DOHH2 (cell line): ENCODE measurements at regions not wholly inside any gene's neighbourhood (a gene's known extent, or its start where the extent isn't known, plus 50 kb on each side); places are given as distances from the start of the nearest gene placed in this dataset.

Experiments
- H3F3A ChIP-seq: fragments of 200-600 bp; sonication (generic), shearing (Covaris generic); 2 replicates; pipeline ENCODE4 v1.6.0; 2016; ENCODE audit warnings: antibody characterized with exemption, mild to moderate bottlenecking; ENCODE audit not compliant: control insufficient read depth, insufficient read depth
- H3K27ac ChIP-seq: fragments of 200-600 bp; sonication (generic); 2 replicates; pipeline ENCODE4 v1.5.1; 2014; ENCODE audit warnings: low read depth, mild to moderate bottlenecking, low read length, moderate library complexity
- H3K27me3 ChIP-seq: fragments of 200-600 bp; sonication (generic); 2 replicates; pipeline ENCODE4 v1.6.1; 2014; ENCODE audit warnings: mild to moderate bottlenecking, low read length, mixed read lengths; ENCODE audit not compliant: control insufficient read depth
- H3K36me3 ChIP-seq: fragments of 200-600 bp; sonication (generic); 2 replicates; pipeline ENCODE4 v1.6.1; 2014; ENCODE audit warnings: mild to moderate bottlenecking, low read length, moderate library complexity, mixed read lengths; ENCODE audit not compliant: control insufficient read depth
- H3K4me1 ChIP-seq: fragments of 200-600 bp; sonication (generic); 2 replicates; pipeline ENCODE4 v1.6.1; 2014; ENCODE audit warnings: mild to moderate bottlenecking, low read length, mixed read lengths; ENCODE audit not compliant: control insufficient read depth
- H3K4me2 ChIP-seq: fragments of 200-600 bp; sonication (generic); 2 replicates; pipeline ENCODE4 v1.6.0; 2014; ENCODE audit warnings: mild to moderate bottlenecking, low read length, moderate library complexity
- H3K4me3 ChIP-seq: fragments of 200-600 bp; sonication (generic); 2 replicates; pipeline ENCODE4 v1.5.1; 2014; ENCODE audit warnings: mild to moderate bottlenecking, low read length, mixed read lengths
- H3K79me2 ChIP-seq: fragments of 200-600 bp; sonication (generic); 2 replicates; pipeline ENCODE4 v1.6.1; 2014; ENCODE audit warnings: mild to moderate bottlenecking, low read length, mixed read lengths; ENCODE audit not compliant: control insufficient read depth
- H3K9me2 ChIP-seq: fragments of 200-600 bp; sonication (generic); replicated peaks from 2 replicates; pipeline ENCODE4 v1.6.1; 2014; ENCODE audit warnings: mild to moderate bottlenecking, low read length, mixed read lengths; ENCODE audit not compliant: control insufficient read depth
- H3K9me3 ChIP-seq: fragments of 200-600 bp; sonication (generic); 2 replicates; pipeline ENCODE4 v1.6.1; 2014; ENCODE audit warnings: antibody characterized with exemption, low read length, mixed read lengths; ENCODE audit not compliant: control insufficient read depth, insufficient read depth
- H4K20me1 ChIP-seq: fragments of 200-600 bp; sonication (generic); 2 replicates; pipeline ENCODE4 v1.6.0; 2014; ENCODE audit warnings: low read depth, mild to moderate bottlenecking, antibody characterized with exemption, low read length, moderate library complexity; ENCODE audit not compliant: control insufficient read depth, insufficient read depth
- CTCF ChIP-seq: fragments of 200-600 bp; sonication (generic); IDR thresholded peaks from one replicate; pipeline ENCODE4 v1.5.1; 2014; ENCODE audit warnings: antibody characterized with exemption, mild to moderate bottlenecking, low read depth, low read length; ENCODE audit not compliant: poor library complexity, severe bottlenecking
- EZH2phosphoT487 ChIP-seq: fragments of 200-600 bp; sonication (generic); IDR thresholded peaks from 2 replicates; pipeline ENCODE4 v1.6.1; 2017; ENCODE audit warnings: borderline replicate concordance, mild to moderate bottlenecking, antibody characterized with exemption, low read length, moderate library complexity, mixed read lengths

DNA sequence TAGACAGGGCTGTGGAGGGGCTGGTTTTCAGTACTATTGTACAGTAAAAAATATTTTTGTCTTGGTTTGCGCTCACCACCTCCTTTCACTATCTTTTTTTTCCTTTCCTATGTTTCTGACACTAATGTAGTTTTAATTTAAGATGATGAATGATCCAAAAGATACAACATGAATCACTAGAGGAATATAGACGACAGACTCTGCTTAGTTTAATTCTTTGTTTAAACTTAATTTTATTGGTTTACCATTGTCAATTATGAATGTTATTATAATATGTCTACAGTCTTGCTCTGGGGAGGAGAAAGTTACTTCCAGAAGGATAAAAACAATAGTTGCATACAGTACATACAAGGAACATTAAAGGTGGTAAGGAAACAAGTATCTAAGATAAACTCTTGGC lies 682.4 kb upstream of the ADGRL4 start:
- Histone ChIP-seq H3K9me3 (peaks cover 2% of the 10 kb centered on the region; the same call in 1 of the 2 replicates), H3K4me3 (no peak overlapping the region), H3K9me2 (no peaks in the 10 kb centered on the region), H3K36me3 (no peaks in the 10 kb centered on the region), H3K4me1 (no peaks in the 10 kb centered on the region), H3K27ac (no peak overlapping the region), H4K20me1 (no peaks in the 10 kb centered on the region), H3K79me2 (no peaks in the 10 kb centered on the region), H3K27me3 (no peaks in the 10 kb centered on the region), H3F3A (no peaks in the 10 kb centered on the region), H3K4me2 (no peak overlapping the region)
- TF ChIP-seq CTCF (no peak), EZH2phosphoT487 (no peak)

GRCh38 chr1:79683420-79683819 lies 676.9 kb upstream of the ADGRL4 start:
- no peak overlapping the region for H3K27ac ChIP-seq
- H3K9me3 ChIP-seq = peaks cover 5% of the 10 kb centered on the region; the same call in 1 of the 2 replicates
- H3K9me2 ChIP-seq = no peaks in the 10 kb centered on the region
- no peaks in the 10 kb centered on the region for H3K79me2 ChIP-seq
- TF ChIP-seq CTCF (no peak), EZH2phosphoT487 (no peak)
- no peaks in the 10 kb centered on the region for H3K4me1 ChIP-seq
- no peak overlapping the region for H3K4me2 ChIP-seq
- no peaks in the 10 kb centered on the region for H3K27me3 ChIP-seq
- H3K4me3 ChIP-seq = no peak overlapping the region
- no peaks in the 10 kb centered on the region for H4K20me1 ChIP-seq
- no peaks in the 10 kb centered on the region for H3K36me3 ChIP-seq
- H3F3A ChIP-seq = no peaks in the 10 kb centered on the region

GRCh38 chr1:79682478-79682877 lies 675.9 kb upstream of the ADGRL4 start:
- no peak for TF ChIP-seq CTCF
- TF ChIP-seq EZH2phosphoT487 = no peak
- Histone ChIP-seq H3K4me3 (no peak overlapping the region), H4K20me1 (no peaks in the 10 kb centered on the region), H3F3A (no peaks in the 10 kb centered on the region), H3K36me3 (no peaks in the 10 kb centered on the region), H3K79me2 (no peaks in the 10 kb centered on the region), H3K27ac (no peak overlapping the region), H3K27me3 (no peaks in the 10 kb centered on the region), H3K9me3 (peaks cover 5% of the 10 kb centered on the region; the same call in 1 of the 2 replicates), H3K4me2 (no peak overlapping the region), H3K9me2 (no peaks in the 10 kb centered on the region), H3K4me1 (no peaks in the 10 kb centered on the region)

- Histone ChIP-seq H3K9me2 (no peaks in the 10 kb centered on the region), H3K4me2 (no peak overlapping the region), H3K36me3 (no peaks in the 10 kb centered on the region), H3K27me3 (no peaks in the 10 kb centered on the region), H4K20me1 (no peaks in the 10 kb centered on the region), H3K79me2 (no peaks in the 10 kb centered on the region), H3K4me1 (no peaks in the 10 kb centered on the region), H3K9me3 (peaks cover 5% of the 10 kb centered on the region; the same call in 1 of the 2 replicates), H3K4me3 (no peak overlapping the region), H3F3A (no peaks in the 10 kb centered on the region), H3K27ac (no peak overlapping the region)
- TF ChIP-seq CTCF (no peak), EZH2phosphoT487 (no peak)
These were observed 674.9 kb upstream of the ADGRL4 start for GRCh38 chr1:79681382-79681781.
